ENCODE measurements at regions not wholly inside any gene's neighbourhood (a gene's known extent, or its start where the extent isn't known, plus 50 kb on each side); places are given as distances from the start of the nearest gene placed in this dataset.

DNA sequence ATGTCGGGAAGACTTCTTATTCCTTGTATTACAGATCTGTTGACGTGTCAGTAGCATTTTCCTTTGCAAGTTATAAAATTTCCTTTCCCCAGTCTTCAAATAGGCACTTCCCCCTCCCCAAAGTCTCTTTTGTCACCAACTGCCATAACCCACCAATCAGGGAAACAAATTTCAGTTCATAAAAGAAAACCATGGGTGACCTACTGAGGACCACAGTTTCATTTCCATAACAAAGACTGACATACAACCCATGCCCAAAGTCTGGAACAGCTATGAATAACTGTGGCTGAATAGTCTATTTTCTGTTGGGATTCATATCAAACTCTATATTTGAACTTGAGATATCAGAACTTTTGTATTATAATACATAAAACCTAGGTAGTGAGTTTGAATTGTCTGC lies 307.8 kb downstream of the KBTBD8 start:
- no peak for TF ChIP-seq CTCF (IDR thresholded peaks at IDR 0.05)
- TF ChIP-seq POLR2A (IDR thresholded peaks at IDR 0.05) = no peak
